Thoracic aorta (tissue), 2 donors: ENCODE measurements at regions not wholly inside any gene's neighbourhood (a gene's known extent, or its start where the extent isn't known, plus 50 kb on each side); places are given as distances from the start of the nearest gene placed in this dataset.

Source experiments
- ATAC-seq: fragments of 150-250 bp; one replicate; pipeline ENCODE4 v1.8.0; 2017; ENCODE audit warnings: low read depth; ENCODE audit not compliant: insufficient number of reproducible peaks, low FRiP score
- DNase-seq: peaks from one replicate; pipeline ENCODE4 v3.0.0-alpha.2; 2020; ENCODE audit warnings: low spot score
- H3K27ac ChIP-seq, 2 donors: fragments of 200-600 bp; sonication (generic); 1 replicate in 1 of 2; 2 replicates in 1 of 2; pipeline ENCODE4 v1.5.1; 2016; ENCODE audit warnings: mild to moderate bottlenecking in 2 of 2, moderate library complexity in 2 of 2
- H3K27me3 ChIP-seq: fragments of 200-600 bp; sonication (generic); replicated peaks from 2 replicates; pipeline ENCODE4 v1.6.0; 2016; ENCODE audit warnings: mild to moderate bottlenecking; ENCODE audit not compliant: insufficient read depth
- H3K36me3 ChIP-seq: fragments of 200-600 bp; sonication (generic); one replicate; pipeline ENCODE4 v1.5.1; 2016
- H3K4me1 ChIP-seq, 2 donors: fragments of 200-600 bp; sonication (generic); 1 replicate in 1 of 2; 2 replicates in 1 of 2; pipeline versions ENCODE4 v1.5.1 to v1.6.0; 2016; ENCODE audit warnings: low read depth in 2 of 2, mild to moderate bottlenecking in 1 of 2; ENCODE audit not compliant: control insufficient read depth in 1 of 2
- H3K4me3 ChIP-seq: fragments of 200-600 bp; sonication (generic); 2 replicates; pipeline ENCODE4 v1.5.1; 2016; ENCODE audit warnings: mild to moderate bottlenecking
- H3K9me3 ChIP-seq: fragments of 200-600 bp; sonication (generic); 2 replicates; pipeline ENCODE4 v1.5.1; 2016
- CTCF ChIP-seq: fragments of 200-600 bp; sonication (generic); IDR thresholded peaks from one replicate; pipeline ENCODE4 v1.5.1; 2019; ENCODE audit warnings: antibody characterized with exemption

- Histone ChIP-seq H3K36me3 (no peaks in the 10 kb centered on the region), H3K27me3 (no peaks in the 10 kb centered on the region), H3K27ac (no peak overlapping the region), H3K9me3 (no peaks in the 10 kb centered on the region), H3K4me1 (peaks cover 10 to 34% of the 10 kb centered on the region in 2 donors), H3K4me3 (no peak overlapping the region)
- DNase-seq (no peak), ATAC-seq (no peak)
- TF ChIP-seq CTCF, result no peak
These were observed 130.3 kb upstream of the TARS1 start for GRCh38 chr5:33310451-33310850.

- ATAC-seq, result no peak
These were observed 128.9 kb upstream of the TARS1 start for GRCh38 chr5:33311893-33312292.

DNA sequence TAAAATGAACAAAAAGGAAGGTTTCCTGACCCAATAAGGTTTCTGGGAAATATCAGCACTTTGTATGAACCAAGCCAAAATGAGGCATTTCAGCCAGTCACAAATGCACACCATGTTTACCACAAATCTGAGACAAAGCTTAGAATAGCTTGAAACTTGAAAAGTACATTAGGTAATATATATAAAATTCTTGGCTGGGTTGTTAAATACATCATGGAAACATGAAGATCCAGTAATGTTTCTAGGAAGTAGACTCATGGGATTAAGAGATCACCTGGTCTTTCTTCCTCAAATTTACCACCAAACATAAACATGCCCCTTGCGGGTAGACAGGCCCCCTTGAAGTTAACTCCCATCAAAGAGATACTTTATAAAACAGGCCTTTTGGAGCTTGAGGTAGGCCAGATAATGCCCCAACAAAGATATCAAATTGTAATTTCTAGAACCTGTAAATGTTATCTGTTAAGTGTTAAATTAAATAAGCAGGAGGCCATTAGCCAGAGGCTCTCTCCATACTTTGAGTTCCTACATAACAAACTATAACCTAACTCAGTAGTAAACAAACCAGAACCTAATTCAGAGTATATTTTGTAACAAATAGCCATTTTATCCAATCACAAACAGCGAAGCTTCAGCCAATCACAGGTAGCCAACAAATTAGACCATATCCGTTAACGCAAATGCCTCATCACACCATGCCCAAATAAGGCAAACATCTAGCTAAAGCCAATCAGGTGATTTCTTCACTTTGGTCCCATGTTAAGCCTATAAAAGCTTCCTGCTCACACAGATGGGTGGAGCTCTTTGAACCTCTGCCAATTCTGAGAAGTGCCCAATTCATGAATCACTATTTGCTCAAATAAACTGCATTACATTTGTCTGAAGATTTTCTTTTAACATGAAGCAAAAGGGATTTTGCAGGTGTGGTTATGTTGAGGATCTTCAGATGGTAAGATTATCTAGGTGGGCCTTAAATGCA is 127.9 kb upstream of the TARS1 start:
- no peak for TF ChIP-seq CTCF
- Histone ChIP-seq H3K27ac (no peak overlapping the region), H3K4me3 (no peak overlapping the region), H3K27me3 (no peaks in the 10 kb centered on the region), H3K36me3 (no peaks in the 10 kb centered on the region), H3K9me3 (no peaks in the 10 kb centered on the region), H3K4me1 (peaks cover 0 to 19% of the 10 kb centered on the region in 2 donors)
- DNase-seq (no peak), ATAC-seq (no peak)

More at GRCh38 chr5:33311893-33312292, 128.9 kb upstream of the TARS1 start:
- Histone ChIP-seq H3K27me3 (no peaks in the 10 kb centered on the region), H3K9me3 (no peaks in the 10 kb centered on the region), H3K36me3 (no peaks in the 10 kb centered on the region), H3K27ac (no peak overlapping the region), H3K4me1 (peaks cover 2 to 26% of the 10 kb centered on the region in 2 donors), H3K4me3 (no peak overlapping the region)
- TF ChIP-seq CTCF, result no peak
- no peak for DNase-seq

DNA sequence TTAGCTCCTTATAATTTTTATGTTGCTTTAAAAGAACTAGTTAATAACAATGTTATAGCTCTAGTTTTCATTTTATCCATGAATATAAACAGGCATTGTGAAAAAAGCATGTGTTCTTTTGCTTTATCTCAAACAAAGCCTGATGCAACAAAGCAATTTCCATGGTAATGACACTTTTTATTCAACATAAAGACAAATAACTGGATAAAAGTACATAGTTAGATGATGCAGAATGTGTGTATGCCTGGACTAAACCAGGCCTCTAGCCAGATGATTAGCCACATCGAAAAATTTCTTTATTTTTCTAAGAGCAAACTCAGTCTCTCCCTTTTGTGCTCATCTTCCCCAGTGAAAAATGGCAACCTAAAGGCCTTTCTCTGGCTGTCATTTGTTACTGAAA is 125.6 kb upstream of the TARS1 start:
- no peak for TF ChIP-seq CTCF
- H3K4me3 ChIP-seq, result no peak overlapping the region
- no peak for DNase-seq

DNA sequence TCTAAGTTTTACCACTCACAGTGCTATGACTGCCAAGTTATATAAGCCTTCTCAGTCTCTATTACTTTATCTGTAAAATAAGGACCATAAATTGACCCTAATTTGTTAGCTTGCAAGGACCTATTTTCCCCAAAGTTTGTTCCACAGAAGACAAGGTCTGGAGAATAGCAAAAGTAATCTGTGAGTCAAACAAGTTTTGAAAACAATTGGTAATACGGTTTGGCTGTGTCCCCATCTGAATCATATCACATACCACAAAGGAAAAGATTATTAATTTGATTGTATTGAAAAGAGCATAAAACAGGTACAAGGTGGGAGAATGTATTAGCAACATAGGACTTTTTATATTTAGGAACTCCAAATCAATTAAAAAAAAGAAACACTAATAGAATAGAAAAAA is 124.0 kb upstream of the TARS1 start:
- H3K4me3 ChIP-seq, result no peak overlapping the region
- no peak for DNase-seq
- H3K4me1 ChIP-seq, result peaks cover 5 to 25% of the 10 kb centered on the region in 2 donors
- no peaks in the 10 kb centered on the region for H3K9me3 ChIP-seq
- no peak overlapping the region for H3K27ac ChIP-seq
- no peak for TF ChIP-seq CTCF
- no peaks in the 10 kb centered on the region for H3K36me3 ChIP-seq
- ATAC-seq, result no peak
- H3K27me3 ChIP-seq, result no peaks in the 10 kb centered on the region

More for the DNA sequence above, 125.6 kb upstream of the TARS1 start:
- Histone ChIP-seq H3K36me3 (no peaks in the 10 kb centered on the region), H3K4me1 (peaks cover 0 to 15% of the 10 kb centered on the region in 2 donors), H3K9me3 (no peaks in the 10 kb centered on the region), H3K27ac (no peak overlapping the region), H3K27me3 (no peaks in the 10 kb centered on the region)
- no peak for ATAC-seq
